NCI-H82 (cell line): ENCODE measurements at regions not wholly inside any gene's neighbourhood (a gene's known extent, or its start where the extent isn't known, plus 50 kb on each side); places are given as distances from the start of the nearest gene placed in this dataset.
A peak's percentile ranks its signal among the peaks of the same experiment; 100 is the strongest.

Source experiments
- DNase-seq: peaks from one replicate; lab custom pipeline; 2025; lab: John Stamatoyannopoulos, UW

DNA sequence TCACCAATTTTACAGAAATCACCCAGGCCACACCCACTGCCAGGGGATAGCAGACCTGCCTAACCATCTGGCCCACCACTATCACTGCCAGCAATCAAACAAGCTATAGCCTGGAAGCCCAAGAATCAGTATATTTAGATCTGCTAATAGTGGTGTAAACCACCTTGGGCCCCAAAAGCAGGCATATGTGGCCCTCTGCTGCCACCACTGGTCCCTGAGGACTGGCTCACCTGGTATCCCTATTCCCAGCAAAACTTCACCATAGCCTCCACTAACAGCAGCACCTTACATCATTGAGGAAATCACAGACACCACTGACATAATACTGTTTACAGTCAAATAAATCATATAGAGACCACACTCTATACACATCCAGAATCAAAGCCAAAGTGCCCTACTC is 880.4 kb upstream of the MAN1A1 start:
- DNase-seq = no peak

DNA sequence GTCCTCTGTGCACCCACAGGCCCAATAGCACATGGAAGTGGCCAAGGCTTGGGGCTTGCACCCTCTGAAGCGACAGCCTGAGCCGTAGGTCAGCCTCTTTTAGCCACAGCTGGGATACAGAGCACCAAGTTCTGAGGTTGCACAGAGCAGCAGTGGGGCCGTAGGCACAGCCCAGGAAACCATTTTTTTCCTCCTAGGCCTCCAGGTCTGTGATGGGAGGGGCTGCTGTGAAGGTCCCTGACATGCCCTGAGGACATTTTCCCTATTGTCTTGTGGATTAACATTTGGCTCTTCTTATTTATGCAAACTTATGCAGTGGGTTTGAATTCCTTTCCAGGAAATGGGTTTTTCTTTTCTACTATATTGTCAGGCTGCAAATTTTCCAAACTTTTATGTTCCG is 878.7 kb upstream of the MAN1A1 start:
- DNase-seq = no peak

DNA sequence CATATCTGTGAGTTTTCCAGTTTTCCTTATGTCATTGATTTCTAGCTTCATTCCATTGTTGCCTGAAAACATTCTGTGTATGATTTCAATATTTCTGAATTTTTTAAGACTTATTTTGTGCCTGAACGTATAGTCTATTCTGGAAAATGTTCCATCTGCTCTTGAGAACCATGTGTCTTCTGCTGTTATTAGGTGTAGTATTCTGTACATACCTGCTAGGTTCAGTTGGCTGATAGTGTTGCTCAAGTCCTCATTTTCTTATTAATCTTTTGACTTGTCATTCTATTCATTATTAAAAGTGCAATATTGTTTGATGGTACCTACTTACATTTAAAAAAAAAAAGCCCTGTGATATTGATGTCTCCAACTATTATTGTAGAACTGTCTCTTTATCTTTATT is 869.8 kb upstream of the MAN1A1 start:
- no peak for DNase-seq

DNA sequence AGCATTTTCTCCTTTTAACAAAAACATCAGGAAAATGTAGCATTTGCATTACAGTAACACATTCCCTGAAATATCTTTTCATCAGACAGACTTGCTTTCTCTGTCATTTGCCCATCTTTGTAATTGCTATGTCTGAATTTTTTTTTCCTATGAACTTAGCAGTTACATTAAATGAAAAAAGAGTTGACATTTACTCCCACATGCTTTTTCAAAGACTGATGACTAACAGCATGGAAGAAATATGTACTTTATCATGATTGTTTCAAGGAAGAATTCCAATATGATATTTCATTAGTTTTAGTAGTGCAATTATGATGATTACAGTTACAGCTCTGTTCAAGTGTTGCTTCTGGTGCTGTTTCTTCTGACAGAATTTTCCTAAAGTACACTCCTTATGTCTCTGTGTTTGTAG is 864.5 kb upstream of the MAN1A1 start:
- DNase-seq = no peak

GRCh38 chr6:120211955-120212792 is 862.6 kb upstream of the MAN1A1 start:
- no peak for DNase-seq

DNA sequence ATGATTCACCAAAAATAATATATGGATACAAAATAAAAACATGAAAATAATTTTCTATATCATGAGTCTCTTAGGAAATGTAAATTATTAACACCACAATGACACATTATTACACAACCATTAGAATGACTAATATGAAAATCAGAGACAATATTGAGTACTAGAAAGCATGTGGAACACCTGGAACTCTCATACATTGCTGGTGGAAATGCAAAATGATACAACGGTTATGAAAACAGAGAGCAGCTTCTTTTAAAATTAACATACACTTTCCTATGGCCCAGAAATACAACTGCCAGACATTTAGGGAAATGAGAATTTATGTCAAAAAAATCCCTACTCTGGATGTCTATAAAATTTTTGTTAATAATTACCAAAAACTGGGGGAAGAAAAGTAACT is 853.3 kb upstream of the MAN1A1 start:
- DNase-seq = no peak

DNA sequence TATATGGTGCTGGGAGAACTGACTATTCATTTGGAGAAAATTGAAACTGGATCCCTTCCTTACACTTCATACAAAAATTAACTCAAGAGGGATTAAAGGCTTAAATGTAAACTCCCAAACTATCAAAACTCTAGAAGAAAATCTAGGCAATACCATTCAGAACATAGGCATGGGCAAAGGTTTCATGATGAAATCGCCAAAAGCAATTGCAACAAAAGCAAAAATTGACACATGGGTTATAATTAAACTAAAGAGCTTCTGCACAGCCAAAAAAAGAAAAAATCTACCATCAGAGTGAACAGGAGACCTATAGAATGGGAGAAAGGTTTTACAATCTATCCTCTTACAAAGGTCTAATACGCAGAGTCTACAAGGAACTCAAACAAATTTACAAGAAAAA is 851.3 kb upstream of the MAN1A1 start:
- DNase-seq = no peak

- peak; percentile 65 for DNase-seq
Observed at GRCh38 chr6:120198033-120198432, 848.5 kb upstream of the MAN1A1 start.

DNA sequence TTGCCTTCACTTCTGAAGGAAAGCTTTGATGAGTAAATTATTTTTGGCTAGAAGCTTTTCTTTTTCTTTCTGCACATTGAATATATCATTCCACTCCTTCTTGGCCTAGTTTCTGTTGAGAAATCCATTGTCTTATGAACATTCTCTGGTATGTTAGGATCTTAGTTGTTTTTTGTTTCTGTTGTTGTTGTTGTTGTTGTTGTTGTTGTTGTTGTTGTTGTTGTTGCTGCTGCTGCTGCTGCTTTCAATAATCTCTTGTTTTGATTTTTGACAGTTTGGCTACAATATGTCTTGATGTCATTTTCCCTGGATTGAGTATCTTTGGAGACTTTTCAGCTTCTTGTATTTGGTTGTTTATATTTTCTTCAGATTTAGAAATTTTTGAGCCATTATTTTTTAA is 836.5 kb upstream of the MAN1A1 start:
- DNase-seq = no peak

DNA sequence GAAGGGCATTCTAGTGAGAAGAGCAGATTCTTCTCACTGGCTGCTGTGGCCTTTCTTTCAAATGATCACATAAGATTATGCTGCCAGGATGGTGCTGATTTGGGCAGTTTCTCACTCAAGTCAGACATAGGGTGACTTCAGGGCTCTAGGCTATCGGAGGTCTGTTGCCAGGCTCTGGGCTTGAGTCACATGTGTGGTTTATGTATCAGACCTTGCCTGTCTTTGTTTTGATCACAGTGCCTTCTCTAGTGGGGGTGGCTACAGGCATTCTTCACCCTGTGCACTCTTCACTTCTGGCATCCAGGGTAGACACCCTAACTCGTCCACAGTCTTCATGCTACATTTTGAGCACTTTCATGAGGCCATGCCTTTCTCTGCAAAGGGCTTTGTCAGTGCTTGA is 823.7 kb upstream of the MAN1A1 start:
- no peak for DNase-seq

GRCh38 chr6:120164531-120164930 is 815.0 kb upstream of the MAN1A1 start:
- DNase-seq = no peak

DNA sequence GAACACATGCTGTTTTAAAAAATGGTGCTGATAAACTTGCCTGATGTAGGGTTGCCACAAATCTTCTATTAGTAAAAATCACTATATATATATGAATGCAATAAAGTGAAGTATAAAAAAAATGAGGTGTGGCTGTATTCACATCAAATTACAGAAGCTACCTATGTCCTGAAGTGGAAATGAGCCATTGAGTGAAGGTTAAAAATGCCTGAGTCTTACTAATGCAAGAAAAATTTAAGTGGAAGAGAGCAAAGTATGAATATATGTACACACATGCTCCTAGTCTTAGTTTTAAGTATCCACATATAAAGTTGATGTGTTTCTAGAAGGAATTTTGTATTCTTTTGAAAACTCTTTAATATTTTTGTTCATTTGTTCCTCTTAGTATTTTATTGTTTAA is 808.3 kb upstream of the MAN1A1 start:
- no peak for DNase-seq

- DNase-seq = no peak
Observed at GRCh38 chr6:120147071-120147871, 797.7 kb upstream of the MAN1A1 start.

GRCh38 chr6:120141601-120142000 is 792.0 kb upstream of the MAN1A1 start:
- no peak for DNase-seq

GRCh38 chr6:120137492-120137891 is 787.9 kb upstream of the MAN1A1 start:
- DNase-seq = no peak

- DNase-seq = no peak
Observed at GRCh38 chr6:120129228-120129627, 779.7 kb upstream of the MAN1A1 start.

DNA sequence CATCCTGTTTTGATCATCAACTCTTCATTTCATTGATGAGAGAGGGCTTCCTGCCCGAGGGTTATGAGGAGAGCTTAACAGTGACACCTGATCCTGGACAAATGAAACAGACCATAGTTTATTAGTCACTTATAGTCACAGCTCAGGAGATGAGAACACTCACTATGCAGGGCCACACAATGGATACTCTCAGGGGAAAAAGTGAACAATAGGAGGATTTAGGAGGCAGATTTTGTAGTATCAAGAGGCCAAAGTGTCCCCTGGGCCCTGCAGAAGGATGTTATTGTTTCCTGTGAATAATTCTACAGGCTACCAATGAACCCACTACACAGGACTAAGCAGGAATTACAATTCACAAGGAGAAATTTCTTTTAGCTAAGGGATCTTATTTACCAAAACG is 772.8 kb upstream of the MAN1A1 start:
- no peak for DNase-seq

GRCh38 chr6:120116343-120116742 is 766.8 kb upstream of the MAN1A1 start:
- DNase-seq = no peak

- DNase-seq = no peak
Observed at GRCh38 chr6:120112980-120113379, 763.4 kb upstream of the MAN1A1 start.

GRCh38 chr6:120111001-120111400 is 761.4 kb upstream of the MAN1A1 start:
- peak; percentile 1 for DNase-seq

DNA sequence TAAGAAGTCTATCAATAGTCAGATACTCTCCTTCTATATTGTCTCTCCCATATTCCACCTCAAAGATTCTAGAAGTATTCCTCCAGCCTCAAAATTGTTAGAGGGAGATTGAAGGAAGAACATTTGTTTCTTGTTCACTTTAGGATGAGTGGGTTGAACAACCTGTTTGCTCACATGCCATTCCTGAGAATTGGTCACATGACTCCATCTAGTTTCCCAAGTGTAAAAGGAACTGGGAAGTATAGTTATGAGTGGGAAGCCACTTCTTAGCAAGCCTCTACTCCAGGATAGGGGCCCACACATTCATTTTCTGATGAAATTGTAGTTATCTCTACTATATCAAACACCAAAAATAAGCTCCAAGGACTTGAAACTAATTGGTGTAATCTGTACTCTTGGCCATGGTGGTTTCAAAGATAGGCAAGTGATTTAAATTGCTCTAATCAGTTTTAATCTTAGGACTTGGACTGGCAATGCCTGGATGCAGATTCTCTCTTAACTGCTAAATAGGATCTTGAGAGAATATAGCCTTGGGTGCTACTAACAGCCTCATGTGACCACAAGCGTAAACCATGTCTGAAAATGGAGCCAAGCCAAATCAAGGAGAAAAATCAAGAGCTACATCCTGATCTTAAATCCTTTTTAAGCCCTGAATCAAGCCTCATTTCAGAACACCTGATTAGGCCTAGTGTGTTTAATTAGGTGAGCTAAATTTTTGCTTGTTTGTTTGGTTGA is 758.7 kb upstream of the MAN1A1 start:
- DNase-seq = peak; percentile 48

- no peak for DNase-seq
Observed at GRCh38 chr6:120103618-120104017, 754.1 kb upstream of the MAN1A1 start.
